Right ventricle myocardium inferior (tissue), 1 donor: ENCODE measurements at regions not wholly inside any gene's neighbourhood (a gene's known extent, or its start where the extent isn't known, plus 50 kb on each side); places are given as distances from the start of the nearest gene placed in this dataset.

Experiments used
- ATAC-seq: fragments of 200-7000 bp; cut with Tn5 transposase; one replicate; pipeline ENCODE4 v1.9.1; 2020; ENCODE audit warnings: mild to moderate bottlenecking, moderate library complexity
- DNase-seq: peaks from one replicate; pipeline ENCODE4 v3.0.0; 2021; ENCODE audit errors: missing footprints
- intact Hi-C: fragments of 100-400 bp; cut with DNase I; formaldehyde crosslinking; loops from one replicate; pipeline ENCODE4 v1.11.0; 2022
- donor health status: DM: no; HTN: yes; CAD: no; lungs with severe emphysema.

DNA sequence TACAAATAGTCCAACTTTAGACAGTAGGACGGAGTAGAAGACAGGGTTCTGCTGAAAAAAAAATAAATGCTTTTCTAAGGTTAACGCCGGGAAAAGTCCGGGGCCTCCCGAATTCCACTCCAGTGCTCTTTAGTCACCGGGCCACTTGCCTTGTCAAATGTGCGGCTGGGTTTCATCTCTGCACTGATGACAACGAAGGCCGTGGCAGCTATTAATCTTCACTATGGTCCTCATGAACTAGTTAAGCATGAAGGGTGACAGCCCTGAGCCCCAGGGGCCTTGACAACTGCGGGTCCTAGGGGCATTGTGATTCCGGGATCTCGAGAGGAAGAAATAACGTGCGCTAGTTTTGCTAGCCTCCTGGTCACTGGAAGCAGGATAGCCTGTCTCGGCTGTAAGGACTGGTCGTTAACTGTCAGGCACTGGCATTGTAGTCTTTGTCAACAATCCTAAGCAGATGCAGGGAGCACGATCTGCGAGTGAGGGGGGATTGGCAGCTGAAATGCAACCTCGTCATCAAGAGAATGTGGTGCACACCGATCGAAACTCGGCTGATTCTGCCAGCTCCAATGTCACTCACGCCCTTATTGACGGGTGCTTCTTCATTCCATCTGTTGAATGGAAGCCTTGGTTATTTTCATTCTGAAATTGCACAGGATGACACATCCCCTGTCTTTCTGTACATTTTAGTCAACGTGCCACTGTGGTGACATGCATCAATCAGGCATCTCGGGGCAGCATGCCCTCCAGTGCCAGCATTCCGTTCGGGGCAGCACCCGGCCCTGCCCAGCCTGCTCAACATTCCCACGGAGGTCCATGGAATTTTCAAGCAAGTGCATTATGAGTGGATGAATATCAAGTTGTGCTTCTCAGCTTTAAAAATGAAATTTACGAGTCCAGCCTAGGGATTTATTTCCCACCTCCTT lies 51.6 kb upstream of the MGMT start:
- intact Hi-C loops, result loop anchor here (10.0 kb wide), 1 partner anchor 381 kb away; no protein-coding TSS in a partner anchor
- ATAC-seq (no peak), DNase-seq (no peak)

DNA sequence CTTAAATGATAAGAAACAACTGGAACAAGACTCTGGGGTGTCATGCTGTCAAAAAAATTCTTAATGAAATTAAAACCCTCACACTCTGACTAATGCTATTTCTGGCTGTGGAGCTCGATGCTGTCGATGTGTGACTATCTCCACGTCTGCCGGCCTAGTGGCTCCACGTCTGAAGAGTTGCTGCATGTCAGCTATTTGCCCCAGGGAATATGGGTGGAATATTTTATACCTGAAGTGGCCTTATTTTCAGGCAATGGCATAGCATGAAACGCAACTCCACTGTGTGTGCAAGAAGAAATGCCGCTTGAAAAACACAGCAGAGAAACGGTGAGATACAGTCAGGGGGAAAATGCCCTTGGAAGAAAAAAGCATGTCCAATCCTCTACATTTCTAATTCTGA lies 50.9 kb upstream of the MGMT start:
- DNase-seq (no peak), ATAC-seq (no peak)
- intact Hi-C loops, result loop anchor here (10.0 kb wide), 1 partner anchor 381 kb away; no protein-coding TSS in a partner anchor

DNA sequence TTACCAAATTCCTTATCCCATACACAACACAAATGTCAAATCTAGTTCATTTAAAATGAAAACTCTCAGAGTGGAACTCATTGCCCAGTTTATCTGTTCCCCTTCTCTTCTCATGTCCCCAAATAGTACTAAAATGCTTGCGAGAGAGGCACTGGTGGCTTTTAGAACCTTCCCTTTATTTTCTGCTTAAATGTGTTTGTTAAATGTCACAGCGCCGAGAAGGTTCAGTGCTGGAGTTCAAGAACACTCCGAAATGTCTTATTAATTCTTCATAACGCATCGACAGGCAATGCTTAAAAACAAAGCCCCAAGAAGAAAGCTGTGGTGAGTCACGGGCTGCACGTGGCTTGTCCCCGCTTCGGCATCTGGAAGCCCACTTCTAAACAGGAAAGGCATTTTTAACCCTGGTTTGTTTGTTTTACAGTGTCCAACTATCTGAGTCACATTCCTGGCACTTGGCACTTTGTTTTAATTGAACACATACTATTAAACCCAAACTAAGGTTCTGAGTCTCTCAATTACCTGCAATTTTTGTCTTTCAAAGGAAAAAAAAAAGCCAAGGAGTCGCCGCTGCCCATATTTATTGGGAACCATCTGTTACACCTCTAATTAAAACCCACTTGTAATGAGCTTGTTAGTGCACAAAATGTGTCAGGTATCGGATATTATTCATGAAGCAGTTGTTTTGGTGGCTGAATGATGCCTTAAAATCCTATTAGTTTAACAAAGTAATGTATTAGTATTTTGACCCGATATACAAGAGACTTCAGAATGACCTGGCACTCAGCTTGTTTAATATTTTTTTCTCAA lies 49.9 kb upstream of the MGMT start:
- DNase-seq (no peak), ATAC-seq (no peak)
- intact Hi-C loops, result loop anchor here (10.0 kb wide), 1 partner anchor 382 kb away; no protein-coding TSS in a partner anchor
